Stimulated activated CD4-positive, alpha-beta T cell treated with anti-CD3 and anti-CD28 coated beads, Interleukin-1b, Interleukin-23, amount 100 ng/mL, for 4 hours (primary cell): ENCODE measurements at regions not wholly inside any gene's neighbourhood (a gene's known extent, or its start where the extent isn't known, plus 50 kb on each side); places are given as distances from the start of the nearest gene placed in this dataset.

Experiments used
- DNase-seq, 2 donors: peaks; one replicate each; pipeline ENCODE4 v3.0.0-alpha.2; 2020; ENCODE audit warnings: low read depth in 2 of 2

DNA sequence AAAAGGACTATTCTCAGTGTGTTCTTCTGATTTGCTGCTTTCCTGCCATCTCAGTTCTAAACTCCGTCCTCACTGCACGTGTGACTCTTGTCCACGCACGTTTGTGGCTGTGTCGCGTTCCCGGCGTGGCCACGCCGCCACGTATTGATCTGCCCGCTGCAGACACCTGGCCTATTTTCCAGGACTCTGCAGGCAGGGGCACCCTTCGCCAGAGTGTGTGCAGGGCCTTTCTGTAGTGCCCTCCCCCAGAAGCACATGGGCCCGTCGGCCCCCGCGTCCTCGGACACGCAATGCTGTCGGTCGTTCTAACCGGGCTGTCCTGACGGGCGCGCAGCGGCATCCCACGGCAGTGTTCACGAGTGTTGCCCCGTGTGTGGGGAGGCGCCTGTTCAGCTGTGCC is 87.6 kb downstream of the YTHDF1 start:
- DNase-seq: no peak

GRCh38 chr20:63127700-63128364 is 88.1 kb downstream of the YTHDF1 start:
- no peak for DNase-seq

DNA sequence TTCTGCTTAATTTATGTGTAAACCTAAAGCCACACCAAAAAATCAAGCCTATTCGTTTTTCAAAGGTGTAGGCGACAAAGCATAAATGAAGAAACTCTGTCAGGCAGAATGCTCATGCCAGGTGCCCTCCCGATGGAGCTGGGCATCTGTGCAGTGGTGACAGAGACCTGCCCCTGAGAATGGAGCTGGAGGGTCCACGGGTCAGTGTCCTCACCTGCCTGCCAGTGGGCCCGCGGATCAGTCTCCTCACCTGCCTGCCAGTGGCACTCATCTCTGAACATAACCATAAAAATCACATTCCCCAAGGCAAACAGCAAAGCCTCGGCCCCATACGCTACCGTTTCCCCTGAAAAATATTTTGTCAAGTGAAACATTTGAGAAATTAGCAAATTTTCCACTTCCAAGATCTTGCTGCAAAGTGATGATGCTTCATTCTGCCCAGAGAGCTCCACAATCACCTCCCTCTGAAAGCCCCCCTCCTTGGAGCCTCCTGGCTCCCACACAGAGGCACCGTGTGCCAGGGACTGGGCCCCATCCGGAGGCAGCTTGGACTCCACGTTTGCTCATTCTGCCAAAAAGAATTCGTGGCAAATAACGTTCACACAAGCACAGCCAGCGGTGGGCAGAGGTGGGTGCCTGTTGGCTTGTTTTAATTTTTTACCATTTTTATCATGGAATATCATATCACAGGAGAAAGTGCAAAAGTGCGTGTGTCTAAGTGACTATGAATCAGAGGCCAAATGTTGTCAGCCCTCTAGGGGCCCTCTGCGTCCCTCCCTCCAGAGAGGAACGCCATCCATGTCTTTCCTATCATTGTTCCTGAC is 88.8 kb downstream of the YTHDF1 start:
- no peak for DNase-seq

DNA sequence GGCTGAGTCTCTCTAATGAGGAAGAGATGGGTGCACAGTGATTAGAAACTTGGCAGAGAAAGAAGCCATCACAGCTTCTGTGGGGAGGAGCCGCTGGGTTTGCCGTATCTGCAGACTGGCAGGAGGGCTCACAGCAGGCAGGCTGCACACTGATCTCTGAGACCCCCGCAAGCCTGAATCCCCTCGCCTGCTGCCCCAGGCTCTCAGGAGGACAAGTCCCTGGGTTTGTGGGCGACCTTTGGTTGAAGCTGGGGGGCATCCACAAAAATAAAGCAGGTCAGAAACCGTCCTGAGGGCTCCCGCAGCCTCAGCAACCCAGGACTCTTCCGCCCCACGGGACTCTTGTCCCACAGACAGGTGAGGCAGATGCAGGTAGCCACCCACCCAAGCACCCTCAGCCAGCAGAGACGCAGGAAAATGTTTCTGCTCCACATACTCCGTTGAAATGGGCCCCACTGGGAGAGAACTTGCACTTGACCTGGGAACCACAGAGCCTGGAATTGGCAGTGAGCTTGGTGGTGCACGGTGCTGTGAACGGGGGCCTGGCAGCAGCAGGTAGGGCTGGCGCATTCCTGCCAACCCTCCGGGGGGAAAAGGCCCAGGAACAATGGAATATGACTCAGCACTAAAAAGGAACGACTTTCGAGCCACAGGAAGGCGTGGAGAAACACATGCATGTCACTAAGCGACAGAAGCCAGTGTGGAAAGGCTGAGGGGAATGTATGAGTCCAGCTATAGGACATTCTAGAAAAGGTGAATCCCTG is 89.9 kb downstream of the YTHDF1 start:
- DNase-seq: no peak

GRCh38 chr20:63125581-63125837 is 90.4 kb downstream of the YTHDF1 start:
- no peak for DNase-seq

DNA sequence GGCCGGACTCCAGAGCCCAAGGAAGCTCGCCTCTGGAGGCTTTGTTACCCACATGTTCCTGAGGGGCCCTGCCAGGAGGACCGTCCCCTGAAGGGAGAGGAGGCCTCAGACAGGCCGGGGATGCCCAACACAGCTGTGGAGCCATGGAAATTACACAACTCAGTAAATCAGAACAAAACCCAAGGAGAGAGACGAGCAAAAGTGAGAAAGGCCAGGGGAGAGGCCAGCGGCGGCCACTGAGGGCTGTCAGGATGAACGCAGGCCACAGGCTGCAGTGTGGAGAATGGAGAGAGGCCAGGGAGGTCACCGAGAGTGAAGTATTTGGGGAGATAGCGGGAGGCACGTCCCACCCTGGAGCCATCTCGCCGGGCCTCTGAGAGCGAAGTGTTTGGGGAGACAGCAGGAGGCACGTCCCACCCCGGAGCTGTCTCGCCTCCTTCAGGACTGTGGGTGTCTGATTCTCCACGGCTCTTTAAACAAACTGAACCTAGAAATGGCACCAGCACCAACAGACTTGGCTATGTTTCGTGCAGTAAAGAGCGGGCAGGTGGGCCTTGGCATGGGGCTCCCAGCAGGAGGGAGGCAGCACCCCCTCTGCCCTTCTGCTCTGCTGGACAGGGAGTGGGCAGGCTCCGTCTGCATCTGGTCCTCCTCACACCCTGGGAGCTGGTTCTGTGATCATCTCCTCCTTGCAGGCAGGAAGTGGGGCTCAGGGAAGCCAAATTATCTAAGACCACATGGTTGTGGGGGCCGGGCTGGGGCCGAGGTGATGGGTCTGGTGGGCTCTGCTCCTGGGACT is 91.0 kb downstream of the YTHDF1 start:
- no peak for DNase-seq

GRCh38 chr20:63124092-63124781 is 91.7 kb downstream of the YTHDF1 start:
- no peak for DNase-seq

- DNase-seq: no peak
Measured at GRCh38 chr20:63123331-63123741, 92.6 kb downstream of the YTHDF1 start.

GRCh38 chr20:63122626-63123025 is 93.3 kb downstream of the YTHDF1 start:
- DNase-seq: no peak

DNA sequence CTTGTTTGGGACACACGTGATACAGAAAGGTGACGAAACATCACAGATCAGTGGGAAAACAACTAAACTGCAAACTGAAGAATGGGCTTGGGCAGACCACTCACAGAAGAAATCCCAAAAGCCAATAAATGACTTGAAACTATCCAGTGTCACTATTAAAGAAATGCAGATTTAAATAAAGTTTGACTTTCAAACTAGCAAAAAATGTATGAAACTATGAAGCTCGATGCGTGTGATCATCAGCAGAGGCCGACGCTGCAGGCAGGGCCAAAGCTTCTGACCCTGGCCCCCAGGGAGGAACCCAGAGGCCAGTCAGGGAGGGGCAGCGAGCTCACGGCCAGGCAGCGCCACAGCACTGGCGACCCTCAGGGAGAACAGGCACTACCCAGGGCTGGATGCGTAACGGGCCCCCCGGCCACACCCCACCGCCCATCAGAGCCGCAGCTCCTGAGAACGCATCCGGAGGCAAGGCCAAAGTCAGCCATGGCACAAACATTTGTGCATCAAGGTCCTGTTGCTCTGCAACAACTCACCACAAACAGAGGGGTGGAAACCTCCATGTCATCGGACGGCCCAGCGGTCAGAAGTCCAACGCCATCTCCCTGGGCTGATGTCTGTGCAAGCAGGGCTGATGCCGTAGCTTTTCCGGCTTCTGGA is 94.1 kb downstream of the YTHDF1 start:
- no peak for DNase-seq

DNA sequence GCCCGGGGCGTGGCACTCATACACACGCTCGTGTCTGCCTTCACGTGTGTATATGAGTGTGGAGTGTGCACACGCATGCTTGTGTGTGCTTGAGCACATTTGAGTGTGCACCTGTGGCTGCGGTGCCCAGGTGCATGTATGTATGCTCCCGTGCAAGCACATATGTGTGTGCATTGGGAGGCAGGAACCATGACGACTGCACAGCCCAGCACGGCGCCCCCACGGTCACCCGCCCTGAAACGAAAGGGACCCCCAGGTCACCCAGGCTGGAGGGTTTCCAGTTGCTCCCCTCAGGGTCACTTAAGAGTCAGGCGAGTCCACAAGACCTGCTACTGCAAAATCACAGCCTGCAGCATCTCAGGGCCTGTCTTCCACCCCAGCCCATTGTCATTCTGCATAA is 94.7 kb downstream of the YTHDF1 start:
- no peak for DNase-seq

GRCh38 chr20:63120808-63121090 is 95.2 kb downstream of the YTHDF1 start:
- DNase-seq: no peak

DNA sequence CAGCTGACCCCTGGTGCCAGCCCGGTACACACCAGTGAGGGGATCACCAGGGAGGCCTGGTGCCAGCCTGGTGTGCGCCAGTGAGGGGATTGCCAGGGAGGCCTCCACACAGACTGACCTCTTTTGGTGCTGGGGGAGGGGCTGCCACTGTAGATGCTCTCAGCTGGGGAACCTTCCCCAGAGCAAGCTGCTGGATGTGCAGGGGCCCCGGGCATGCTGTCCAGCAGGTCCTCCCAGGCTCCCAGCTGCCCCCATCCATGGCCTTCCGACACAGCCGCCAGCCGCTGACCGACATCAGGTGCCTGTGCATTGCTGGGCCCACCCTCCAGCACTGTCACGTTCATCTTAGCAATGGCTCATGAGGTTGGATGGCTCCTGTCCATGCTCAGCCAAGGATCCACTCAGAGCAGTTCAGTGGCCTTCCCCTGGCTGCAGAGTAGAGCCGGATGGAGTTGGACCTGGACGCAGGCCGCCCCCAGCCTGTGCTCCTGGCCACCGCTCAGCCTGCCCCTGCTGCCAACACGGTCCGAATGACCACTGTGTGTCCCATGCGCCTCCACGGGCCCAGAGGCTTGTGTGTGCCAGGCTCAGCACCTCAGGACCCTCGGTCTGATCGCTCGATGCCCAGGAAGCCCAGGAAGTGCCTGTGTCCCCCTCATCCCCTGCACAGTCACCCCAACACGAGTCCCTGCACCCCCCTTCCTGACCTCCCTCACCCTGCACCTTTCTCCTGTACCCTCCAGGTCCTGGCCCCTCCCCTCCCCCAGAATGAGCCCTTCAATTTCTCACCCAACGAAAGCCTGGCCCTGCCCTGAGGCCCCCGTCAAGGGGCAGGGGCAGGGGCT is 95.7 kb downstream of the YTHDF1 start:
- no peak for DNase-seq

- DNase-seq: no peak
Measured at GRCh38 chr20:63119121-63119962, 96.6 kb downstream of the YTHDF1 start.

- no peak for DNase-seq
Measured at GRCh38 chr20:63118303-63119120, 97.4 kb downstream of the YTHDF1 start.

GRCh38 chr20:63117661-63118302 is 98.1 kb downstream of the YTHDF1 start:
- DNase-seq: no peak

DNA sequence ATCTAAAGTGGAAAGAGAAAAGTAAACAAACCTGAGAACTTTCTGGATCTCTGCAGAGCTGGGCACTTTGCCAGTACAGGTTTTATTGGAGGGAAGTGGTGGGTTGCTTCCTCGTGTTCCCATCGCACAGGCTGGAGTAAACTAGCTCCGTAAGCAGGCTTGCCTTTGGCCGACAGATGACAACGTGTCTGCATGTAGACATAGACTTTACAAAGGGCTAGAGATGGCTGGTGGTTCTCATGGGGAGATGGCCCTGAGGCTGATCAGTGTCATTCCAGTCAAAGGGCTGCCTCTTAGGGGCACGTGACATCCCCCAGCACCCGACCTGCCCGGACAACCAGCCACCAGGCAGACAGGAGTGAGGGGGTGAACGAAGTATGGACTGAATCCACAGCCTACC is 98.8 kb downstream of the YTHDF1 start:
- no peak for DNase-seq
